HG03460 (cell line): ENCODE measurements at regions not wholly inside any gene's neighbourhood (a gene's known extent, or its start where the extent isn't known, plus 50 kb on each side); places are given as distances from the start of the nearest gene placed in this dataset.

Experiments used
- ATAC-seq: cut with Tn5 transposase; IDR thresholded peaks from one replicate; pipeline ENCODE4 v1.9.1; 2021; ENCODE audit not compliant: unreplicated experiment

DNA sequence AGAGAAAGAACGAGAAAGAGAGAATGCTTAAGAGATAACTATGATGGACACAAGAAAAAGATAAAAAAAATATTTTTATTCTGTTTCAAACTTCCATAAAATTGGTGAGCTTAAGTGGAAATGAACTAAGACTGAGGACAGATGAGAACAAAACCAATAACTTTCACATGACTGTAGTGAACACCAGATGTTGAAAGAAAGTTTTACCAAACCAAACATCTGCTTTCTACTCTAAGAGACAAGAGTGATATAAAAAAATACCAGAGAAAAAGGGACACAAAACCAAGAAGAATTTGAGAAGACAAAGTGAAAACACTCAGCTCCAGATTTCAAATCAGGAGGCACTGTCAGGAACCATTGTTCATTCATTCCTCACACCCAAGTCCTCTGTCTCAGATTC lies 147.9 kb downstream of the IMPG2 start:
- no peak for ATAC-seq

DNA sequence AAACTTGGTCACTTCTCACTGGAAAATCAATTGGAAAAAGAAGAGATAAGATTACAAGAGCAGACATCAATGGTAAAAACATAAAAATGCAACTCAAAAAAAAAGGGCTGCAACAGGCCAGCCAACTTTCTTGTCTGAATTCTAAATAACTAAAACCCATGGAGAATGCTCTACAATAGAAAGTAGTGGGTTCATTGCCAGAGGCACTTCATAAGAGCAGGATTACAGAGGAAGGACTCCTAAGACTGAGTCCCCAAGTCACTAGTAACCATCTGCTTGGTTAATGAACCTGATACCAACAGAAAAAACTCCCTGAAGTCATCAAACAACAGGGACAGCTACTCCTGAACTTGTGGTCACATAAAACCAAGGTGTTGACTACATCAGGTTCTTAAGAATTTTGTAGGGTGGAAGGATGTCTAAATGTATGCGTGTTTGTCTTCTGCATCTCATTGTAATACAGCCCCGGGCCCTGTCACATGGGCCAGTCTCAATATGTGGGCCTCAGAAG lies 148.6 kb downstream of the IMPG2 start:
- no peak for ATAC-seq

DNA sequence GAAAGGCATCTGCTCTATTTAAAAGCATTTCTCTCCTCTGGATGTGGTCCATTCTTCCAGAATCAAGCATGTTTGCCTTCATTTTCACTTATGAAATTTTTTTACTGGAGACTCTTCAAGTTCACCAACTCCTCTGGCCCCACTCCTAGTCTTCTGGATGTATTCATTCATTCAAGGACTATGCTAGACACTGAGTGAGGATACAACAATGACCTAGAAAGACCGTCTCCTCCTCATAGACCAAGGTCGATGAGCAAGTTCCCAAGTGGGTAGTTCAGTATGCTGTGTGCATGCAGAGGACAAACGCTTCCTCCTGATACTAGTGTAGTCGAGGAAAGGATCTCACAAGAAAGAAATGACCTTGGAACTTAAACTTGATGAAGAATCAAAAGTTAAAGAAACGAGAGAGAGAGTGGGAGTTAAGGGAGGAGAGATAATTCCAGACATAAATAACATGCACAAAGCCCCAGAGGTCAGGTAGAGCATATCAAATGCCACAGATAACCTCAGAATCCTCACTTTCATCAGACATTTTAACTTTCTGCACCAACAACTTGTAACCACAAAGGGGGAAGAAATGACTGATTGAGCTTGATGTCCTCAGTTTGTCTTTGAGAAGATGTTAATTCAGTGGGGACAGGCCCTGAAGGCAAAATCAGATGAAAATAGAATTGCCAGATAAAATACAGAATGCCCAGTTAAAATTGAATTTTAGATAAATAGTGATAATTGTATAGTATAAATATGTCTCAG lies 149.4 kb downstream of the IMPG2 start:
- no peak for ATAC-seq

DNA sequence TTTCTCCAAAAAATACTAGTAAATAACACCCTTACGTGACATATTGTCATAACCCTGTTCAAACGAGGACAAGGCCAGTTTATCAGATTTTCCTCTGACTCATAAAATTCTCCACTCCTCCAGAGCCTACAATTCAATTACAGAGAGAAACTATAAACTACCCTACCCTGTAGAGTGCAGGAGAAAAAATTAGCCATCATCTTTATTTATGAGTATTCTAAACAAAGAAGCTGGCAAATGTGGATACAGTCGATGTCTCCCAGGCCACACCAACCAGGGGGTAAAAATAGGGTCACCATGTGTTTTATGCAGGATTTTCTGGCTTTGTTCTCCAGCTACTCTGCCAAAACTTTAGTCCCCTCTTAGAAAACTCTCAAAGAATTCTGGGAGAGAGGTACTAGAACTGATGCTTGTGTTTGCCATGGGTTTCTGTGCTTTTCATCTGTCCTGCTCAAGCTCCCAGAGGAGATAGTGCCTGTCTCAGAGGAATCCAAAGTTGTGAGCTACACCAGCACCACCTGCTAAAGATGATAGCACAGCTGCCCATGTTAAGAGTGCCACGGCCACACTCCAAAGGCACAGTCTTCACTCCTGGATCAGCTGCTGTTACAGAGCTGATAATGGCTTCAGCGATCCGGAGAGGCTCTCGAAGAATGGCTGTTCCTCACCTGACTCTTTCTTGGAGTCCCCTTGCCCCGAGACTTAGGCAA lies 150.2 kb downstream of the IMPG2 start:
- no peak for ATAC-seq

DNA sequence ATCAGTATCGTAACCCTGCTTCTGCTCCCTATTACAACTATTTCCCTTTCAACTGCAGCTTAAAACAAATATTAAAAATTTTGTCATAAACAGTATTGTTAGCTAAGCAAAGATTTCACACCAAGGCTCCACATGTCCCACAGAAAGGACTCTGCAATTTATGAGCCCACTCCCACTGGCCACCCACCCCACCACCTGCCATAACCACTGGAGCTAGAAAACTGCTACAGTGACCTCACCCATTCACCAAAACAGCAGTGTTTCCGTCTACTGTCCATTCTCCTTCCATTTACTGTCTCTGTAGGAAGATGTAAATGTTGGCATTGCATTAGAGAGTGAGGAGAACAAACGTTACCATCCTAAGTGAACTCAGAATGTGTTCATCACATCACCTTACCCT lies 150.9 kb downstream of the IMPG2 start:
- no peak for ATAC-seq

DNA sequence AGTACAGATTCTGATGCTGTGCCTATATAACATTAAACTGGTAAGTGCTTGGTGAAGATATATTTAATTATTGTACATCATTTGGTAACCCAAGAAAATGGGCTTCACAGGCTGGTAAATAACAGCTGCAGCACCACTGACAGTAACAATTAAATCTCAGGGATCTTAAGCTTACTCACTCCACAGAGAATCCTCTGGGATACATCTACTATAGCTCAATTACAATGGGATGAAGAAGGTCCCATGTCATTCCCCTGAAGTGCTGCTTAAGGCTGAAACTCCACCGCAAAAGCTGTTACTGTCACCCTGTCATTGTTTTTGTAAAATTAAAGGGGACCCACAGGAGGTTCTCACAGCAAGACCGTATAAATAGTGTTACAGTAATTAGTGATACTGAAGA lies 153.0 kb downstream of the IMPG2 start:
- no peak for ATAC-seq

DNA sequence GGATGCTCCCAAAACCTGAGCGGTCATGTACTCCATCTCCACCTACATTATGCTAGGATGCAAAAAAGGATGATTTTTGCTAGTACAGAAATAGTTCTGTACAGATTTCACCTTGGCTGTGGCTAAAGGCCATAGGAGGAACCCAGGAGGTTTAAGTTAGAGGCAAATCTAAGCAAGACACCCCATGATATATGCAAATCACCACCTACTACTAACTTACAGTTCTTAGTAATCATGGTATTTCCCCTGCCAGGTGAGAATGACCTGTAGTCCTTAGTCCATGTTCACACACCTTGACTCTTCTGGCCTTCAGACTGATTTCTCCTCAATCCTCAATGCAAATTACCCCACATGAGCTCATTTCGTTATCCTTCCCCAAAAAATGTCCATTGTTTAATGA lies 154.2 kb downstream of the IMPG2 start:
- ATAC-seq = no peak

DNA sequence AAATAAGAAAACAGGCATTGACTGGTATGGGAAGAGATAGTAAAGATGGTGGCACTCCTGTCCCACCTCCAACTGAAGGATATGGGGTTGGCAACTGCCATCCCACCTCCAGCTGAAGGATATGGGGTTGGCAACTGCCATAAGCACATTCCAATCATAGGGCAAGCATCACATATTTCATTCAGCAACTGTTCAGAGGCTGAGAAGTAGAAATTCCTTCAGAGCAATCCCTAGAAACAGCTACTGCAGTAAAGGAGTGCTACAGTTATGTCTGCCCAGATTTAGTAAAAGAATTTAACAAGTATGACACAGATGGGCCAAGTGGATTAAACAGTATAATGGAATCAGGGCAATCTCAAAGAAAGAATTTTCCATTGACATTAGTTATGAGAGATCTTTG lies 156.8 kb downstream of the IMPG2 start:
- no peak for ATAC-seq

DNA sequence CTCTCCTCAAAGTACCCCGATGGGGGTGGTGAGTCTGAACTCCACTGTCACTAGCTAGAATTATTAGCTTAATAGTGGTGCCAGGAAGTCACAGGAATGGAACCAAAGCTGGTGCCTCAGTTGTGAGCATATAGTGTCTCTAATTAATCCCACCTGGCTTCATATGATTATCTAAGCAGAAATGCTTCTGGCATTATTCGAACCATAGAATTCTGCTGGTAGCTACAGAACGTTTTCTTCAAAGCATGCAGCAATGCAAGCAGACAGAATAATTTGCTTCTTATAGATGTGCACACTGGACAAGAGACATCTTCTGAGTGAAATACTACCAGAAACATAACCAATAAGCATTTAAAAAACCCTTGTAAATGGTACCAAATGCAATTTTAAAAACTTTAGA lies 160.9 kb downstream of the IMPG2 start:
- ATAC-seq = no peak

DNA sequence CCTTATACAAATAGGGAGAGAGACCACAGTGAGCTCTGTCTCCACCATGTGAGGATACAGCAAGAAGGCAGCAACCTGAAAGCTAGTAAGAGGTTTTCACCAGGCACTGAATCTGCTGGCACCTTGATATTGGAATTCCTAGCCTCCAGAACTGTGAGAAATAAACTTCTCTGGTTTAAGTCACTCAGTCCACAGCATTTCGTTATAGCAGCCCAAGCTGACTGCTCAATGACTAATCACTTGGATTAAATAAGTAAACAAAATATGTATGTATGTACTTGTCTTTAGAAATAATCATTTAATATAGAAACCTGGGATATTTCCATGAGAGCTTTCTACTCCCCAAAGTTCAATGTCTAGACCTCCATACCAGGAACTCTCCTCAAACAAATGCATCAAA lies 162.0 kb downstream of the IMPG2 start:
- ATAC-seq = no peak

DNA sequence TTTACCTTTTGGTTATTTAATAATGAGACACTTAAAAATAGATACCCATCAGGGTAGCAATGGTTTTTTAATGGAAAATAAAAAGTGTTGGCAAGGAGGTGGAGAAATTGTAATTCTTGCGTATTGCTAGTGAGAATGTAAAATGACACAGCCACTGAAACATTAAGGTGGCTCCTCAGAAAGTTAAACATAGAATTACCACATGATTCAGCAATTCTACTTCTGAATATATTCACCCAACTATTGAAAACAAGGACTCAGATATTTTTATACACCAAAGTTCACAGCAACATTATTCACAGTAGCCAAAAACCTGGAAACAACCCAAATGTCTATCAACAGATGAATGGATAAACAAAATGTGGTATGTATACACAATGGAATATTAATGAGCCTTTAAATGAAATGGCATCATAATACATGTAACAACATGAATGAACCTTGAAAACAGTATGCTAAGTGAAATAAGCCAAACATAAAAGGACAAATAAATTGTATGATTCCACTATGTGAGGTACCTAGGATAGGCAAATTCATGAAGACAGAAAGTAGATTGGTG lies 163.5 kb downstream of the IMPG2 start:
- ATAC-seq = no peak

DNA sequence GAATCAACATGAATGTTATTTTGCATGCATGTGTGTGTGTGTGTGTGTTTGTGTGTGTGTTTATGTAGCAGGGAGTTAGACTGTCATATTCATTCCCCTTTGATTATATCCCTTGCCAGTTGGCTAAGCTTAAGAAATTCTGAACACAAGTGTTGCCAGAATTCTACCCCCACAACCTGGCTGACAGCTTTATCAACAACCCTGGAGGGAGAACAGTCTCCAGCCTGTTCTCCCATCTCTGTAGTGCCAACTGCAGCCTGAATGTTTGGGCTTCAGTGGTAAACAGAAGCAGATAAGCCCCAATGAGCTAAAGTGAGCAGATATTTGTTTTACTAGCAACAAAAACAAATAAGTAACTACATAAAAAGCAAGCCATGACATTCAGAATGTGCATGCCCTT lies 162.6 kb upstream of the ABI3BP start:
- no peak for ATAC-seq

DNA sequence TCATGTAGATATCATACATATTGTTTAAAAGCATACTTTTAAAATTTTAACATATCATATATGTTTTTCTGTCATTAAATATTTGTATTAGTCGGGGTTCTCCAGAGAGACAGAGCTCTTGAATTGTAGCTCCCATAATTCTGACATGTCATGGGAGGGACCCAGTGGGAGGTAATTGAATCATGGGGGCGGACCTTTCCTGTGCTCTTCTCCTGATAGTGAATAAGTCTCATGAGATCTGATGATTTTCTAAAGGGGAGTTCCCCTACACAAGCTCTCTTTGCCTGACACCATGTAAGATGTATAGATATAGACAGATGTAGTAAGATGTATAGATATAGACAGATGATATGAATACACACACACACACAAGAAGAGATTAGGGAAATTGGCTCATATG lies 161.2 kb upstream of the ABI3BP start:
- no peak for ATAC-seq

DNA sequence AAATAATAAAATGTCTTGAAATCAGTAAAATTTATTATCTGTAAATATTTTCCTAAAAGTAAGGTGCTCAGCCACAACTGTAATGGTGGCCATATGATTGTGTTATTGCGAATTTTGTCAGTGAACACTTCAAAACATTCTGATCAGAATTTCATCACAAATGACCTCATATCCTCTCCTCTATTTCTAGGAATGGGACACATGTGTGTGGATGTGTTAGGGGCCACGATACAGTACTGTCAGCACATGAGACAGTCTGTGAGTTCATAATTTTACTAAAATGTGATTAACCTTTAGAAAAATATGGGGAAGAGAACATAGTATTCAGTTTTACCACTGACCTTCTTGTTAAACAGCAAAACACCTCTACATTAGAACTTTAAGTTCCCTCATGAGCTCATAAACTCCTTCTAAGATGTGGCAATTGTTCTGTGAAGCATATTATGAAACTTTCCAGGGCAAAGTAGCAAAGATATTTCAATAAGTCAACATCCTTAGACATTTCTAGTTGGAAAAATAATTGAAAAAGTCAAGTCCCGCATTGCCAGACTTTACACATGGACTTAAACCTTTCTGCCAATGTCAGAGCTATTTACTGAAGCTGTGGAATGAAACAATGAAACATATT lies 158.2 kb upstream of the ABI3BP start:
- no peak for ATAC-seq

DNA sequence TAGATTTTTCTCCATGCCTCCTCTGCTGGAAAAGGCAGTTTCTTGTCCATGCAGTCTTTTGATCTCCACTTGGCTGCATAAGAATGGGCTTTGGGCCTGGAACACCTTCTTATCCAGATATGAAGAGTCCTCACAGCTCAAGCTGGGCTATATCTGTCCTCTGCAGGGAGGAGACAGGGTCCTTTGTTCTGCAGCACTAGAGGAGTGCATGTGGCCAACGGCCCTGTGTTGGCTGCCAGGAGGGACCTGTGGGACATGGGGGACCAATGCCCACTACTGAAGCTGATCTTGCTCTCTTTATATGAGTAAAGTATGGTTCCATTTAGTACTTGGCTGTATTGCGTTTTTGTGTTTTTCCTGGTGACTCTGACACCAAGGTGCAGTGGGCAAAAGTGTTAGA lies 157.3 kb upstream of the ABI3BP start:
- no peak for ATAC-seq

DNA sequence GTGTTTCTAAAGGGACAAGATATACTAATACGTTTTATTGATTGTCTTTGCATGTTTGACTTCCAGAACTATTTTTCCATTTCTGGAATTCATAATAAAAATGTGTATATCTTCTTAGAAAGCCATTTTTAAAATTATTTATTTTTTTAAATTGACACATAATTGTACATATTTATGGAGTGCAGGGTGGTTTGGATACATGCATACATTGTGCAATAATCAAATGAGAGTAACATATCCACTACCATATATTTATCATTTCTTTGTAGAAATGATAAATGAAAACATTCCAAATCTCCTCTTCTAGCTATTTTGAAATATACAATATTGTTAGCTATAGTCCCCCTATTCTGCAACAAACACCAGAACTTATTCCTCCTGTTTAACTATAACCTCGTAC lies 156.5 kb upstream of the ABI3BP start:
- ATAC-seq = no peak

DNA sequence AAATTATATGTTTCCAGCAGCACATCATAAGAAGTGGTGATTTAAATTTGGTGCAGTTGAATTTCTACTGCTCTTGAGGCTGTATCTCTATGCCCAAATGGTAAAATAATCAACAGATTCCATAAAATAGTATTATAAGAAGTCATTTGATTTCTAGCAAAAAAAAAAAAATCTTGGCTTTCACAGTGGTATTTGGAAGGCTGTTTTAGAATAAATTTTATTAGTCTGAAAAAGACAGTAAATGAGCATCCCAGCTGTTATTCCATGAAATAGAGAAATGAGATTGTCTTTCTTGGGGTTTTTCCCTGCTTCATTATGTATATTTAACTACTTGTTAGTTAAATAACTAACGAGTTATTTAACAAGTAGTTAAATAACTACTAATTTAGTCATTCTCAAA lies 156.0 kb upstream of the ABI3BP start:
- ATAC-seq = no peak

DNA sequence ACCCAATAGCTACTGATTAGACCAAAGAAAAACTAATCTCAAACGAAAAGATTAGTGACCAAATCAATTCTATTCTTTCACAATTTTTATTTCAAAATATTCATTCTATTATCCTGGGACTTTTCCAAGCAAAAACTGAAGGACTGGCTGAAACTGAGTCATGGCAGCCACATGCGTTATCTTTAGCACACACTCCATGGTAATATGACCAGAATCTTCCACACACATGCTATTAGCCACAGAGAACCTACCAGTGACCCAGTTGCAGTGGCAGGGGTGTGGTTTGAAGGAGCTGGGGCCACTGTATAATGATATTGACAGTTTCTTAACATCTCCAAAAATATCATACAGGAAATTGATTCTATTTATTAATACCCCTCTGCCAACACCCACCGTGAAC lies 154.8 kb upstream of the ABI3BP start:
- ATAC-seq = no peak

DNA sequence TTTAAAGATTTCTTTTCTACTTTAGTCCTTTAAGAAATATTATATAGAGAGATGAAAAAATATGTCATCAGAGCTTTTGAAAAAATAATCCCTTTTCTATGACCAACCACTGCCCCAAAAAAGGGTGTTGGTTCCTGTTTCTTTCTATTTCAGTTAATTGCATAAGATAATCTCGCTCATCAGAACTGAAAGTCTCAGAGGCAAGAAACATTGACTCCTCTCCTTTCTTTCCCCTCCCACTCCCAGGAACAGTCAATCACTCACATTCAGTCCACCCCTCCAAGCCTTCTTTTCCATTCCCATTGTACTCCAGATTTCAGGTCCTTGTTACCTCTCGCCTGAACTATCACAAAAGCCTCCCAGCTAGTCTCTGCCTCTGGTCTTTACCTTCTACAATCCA lies 153.7 kb upstream of the ABI3BP start:
- no peak for ATAC-seq

DNA sequence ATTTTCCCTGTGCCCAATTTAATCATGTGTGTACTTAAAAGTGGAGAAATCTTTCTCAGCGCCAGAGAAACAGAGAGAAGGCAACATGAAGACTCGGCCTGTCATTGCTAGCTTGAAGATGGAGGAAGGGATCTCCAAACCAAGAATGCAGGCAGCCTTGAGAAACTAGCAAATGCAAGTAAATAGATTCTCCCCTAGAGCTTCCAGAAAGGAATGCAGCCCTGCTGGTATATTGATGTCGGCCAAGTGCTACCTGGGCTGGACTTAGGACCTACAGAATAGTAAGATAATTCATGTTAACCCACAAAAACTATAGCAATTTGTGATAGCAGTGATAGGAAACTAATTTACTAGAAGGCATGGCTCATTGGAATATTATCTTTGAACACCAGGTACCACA lies 150.9 kb upstream of the ABI3BP start:
- no peak for ATAC-seq

DNA sequence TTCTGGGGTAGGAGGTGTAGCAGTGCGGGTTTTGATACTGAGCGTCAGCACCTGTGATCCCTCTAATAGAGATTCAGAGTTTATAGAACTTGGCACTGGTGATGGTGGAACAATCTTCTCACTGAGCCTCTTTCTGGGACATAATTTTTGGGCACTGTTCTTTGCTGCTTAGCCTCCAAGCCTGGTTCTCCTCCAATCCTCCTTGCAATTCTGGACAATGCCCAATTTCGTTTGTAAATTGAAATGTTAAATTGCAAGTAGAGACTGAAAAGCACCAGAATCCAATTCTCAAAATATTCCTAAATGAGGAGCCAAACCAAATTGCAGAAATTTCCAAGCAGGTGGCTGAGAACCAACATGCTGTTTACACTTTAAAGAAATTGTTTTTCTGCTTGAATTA lies 149.8 kb upstream of the ABI3BP start:
- no peak for ATAC-seq

DNA sequence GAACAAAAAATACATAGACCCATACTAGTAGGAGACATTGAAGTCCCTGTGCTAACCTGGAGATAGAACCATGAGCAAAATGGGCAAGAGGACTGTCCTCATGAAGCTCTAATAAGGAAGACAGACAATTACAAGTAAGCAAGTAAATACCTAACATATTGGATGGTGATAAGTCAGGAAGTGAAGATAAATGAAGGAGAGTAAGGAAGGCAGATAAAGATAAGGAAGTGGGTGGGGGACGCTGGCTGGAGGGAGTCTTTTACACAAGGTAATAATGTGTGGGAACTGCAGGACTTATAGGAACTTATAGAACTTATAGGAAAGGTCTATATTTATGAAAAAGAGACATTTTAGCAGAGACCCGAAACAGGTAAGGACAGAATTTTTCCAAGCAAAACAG lies 148.9 kb upstream of the ABI3BP start:
- no peak for ATAC-seq
